Fibroblast of skin of abdomen (primary cell): ENCODE measurements at regions not wholly inside any gene's neighbourhood (a gene's known extent, or its start where the extent isn't known, plus 50 kb on each side); places are given as distances from the start of the nearest gene placed in this dataset.

Experiments
- DNase-seq: peaks from one replicate; pipeline ENCODE4 v3.0.0-alpha.2; 2013

- DNase-seq = no peak
These were observed 351.0 kb downstream of the ANKRD7 start for GRCh38 chr7:118575393-118575948.

DNA sequence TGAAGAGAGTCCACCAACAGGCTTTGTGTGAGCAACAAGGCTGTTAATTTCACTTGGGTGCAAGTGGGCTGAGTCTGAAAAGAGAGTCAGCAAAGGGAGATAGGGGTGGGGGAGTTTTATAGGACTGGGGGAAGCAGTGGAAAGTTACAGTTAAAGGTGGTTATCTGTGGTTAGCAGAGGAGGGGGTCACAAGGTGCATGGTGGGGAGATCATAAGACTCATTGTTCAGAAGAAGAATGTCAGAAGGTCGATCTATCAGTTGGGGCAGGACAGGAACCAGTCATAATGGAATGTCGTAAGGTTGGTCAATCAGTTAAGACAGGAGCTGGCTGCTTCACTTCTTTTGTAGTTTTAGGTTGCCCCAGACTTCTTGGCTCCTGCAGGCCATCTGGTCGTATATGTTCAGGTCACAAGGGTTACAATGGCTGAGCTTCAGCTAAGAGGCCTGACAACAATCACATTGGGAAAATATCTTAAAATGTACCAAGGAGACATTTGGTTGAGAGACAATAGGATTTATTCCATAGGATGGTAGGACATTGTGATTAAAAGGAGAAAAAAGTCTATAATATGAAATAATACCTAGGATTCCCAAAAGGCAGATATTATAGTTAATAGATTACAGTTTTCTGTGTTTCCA is 356.4 kb downstream of the ANKRD7 start:
- DNase-seq = no peak

GRCh38 chr7:118583641-118584040 is 359.1 kb downstream of the ANKRD7 start:
- no peak for DNase-seq

DNA sequence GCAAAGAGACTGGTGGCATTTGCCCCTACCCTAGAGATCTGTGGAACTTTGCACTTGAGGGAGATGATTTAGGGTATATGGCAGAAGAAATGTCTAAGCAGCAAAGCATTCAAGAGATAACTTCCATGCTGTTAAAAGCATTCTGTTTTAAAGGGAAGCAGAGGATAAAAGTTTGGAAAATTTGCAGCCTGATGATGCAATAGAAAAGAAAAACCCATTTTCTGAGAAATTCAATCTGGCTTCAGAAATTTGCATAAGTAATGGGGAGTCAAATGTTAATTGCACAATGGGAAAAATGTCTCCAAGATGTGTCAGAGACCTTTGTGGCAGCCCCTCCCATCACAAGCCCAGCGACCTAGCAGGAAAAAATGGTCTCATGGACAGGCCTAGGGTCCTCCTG is 361.7 kb downstream of the ANKRD7 start:
- no peak for DNase-seq

- DNase-seq = no peak
These were observed 365.6 kb downstream of the ANKRD7 start for GRCh38 chr7:118590107-118590506.

- DNase-seq = no peak
These were observed 377.6 kb downstream of the ANKRD7 start for GRCh38 chr7:118602090-118602489.

DNA sequence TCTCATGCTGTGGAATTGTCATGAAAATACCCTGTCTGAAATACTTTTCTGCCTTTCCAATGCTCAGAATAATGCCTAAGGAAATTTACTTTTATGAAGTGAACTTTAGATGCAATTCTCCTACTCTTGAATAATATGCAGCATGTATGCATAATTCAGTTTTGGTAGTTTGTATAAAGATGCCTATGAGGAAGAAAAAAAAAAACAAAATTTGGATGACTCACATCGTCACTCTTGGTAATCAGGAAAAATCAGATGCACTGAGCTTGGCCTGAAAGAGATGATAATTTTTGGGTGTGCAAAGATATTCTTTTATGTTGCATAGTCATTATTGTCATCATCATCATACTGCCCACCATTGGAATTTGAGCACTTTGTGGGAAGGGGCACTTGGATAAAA is 382.1 kb downstream of the ANKRD7 start:
- DNase-seq = no peak

DNA sequence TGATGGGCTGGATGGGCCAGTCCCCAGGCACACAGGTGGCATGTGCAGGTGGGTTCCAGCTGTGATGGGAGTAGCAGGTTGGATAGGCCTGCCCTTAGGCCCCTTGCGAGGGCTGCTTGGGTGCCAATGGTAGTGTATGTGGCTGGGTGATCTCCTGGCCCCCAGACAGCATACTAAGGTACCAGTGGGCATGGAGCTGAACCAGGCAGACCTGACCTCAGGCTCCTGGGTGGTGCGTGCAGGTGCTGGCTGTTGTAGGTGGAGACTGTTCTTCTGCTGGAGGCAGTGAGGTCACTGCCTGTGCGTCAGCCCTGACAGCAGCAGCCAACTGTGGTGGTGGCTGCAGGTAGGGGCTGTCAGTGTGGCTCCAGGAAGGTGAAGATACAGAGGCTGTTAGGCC is 384.7 kb downstream of the ANKRD7 start:
- no peak for DNase-seq

- DNase-seq = no peak
These were observed 391.2 kb downstream of the ANKRD7 start for GRCh38 chr7:118615681-118616080.

DNA sequence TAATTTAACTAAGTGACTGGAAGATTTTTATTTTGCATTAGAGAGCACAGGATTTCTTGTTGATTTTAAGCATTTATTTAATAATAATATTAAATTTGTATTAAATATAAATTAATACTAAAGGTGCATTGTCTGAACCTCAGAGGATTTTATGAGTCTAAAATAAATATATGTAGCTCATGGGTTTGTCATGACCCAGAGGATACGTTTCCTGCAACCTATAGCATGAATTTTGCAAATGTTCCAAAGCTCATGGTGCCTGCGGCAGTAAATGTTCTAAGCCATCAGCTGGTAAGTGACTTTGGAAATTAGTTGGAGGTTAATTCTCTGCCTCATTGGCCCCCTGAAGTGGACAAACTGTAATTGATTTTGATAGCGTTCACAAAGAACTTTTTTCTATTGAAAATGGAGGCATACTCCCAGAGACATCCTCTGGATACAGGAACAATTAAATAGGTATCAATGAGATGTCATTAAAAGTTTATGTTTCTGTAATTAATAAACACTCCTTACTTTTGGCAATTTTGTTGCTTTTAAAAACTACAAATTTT is 397.4 kb downstream of the ANKRD7 start:
- no peak for DNase-seq

- DNase-seq = no peak
These were observed 402.2 kb downstream of the ANKRD7 start for GRCh38 chr7:118626739-118627138.

DNA sequence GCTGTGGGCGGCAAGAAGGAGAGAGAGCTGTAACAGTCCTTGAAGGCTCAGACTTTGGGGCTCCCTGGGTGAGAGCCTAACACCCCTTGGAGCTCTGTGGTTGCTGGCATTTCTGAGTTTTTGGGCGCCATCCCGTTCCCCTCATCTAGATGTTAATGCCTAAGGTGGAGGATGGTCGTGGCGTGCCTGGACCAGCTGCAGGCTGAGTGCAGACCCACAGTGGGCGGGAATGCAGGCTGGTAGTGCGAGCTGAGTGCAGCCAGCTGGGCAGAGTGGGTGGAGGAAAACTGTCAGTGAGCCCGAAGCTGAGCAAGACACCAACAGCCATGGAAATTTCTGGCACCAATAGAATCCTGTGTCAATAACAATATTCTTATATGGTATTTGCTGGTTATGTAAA is 403.0 kb downstream of the ANKRD7 start:
- no peak for DNase-seq

DNA sequence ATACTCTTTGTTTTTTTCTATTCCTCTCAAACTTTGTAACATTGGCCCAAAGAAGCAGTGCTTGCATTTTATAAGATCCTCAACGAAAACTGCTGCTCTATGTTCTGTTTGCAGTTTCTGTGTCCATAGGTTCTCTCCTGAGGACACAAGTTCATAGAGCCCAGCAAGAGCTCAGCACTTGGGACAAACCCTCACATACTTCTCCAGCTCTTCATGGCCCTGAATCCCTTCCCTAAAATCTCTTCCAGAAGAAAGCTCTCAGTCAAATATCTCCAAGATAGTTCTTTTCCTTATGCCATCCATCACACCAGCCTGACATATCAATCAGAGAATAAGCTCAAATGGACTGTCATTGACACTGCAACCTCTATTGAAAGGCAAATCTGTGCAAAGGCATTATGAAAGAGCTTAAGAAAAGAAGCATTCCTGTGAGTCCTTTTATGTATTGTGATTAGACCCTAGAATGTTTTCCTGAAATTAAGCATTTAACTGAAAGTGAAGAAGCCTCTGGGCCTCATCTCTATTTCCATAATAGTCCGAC is 405.5 kb downstream of the ANKRD7 start:
- no peak for DNase-seq

DNA sequence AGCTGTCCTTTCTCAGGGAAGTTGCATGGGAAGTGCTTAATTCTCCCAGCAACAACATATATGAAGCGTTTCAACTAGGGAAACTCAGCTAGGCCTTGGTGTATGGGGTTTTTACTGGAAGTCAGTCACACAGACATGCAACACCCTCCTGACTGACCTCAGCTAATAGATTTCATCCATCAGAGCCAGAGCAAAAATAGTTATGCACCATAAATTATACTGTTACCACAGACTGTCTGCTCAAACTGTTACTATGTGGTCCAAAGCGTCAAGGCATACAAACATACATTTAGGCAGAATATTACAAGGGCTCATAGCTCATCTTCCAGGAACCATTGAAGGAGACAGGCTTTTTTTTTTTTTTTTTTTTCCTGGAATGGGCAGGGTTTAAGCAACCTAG is 417.9 kb downstream of the ANKRD7 start:
- no peak for DNase-seq

- DNase-seq = no peak
These were observed 419.8 kb downstream of the ANKRD7 start for GRCh38 chr7:118644346-118644745.

GRCh38 chr7:118648002-118648401 is 423.5 kb downstream of the ANKRD7 start:
- no peak for DNase-seq

DNA sequence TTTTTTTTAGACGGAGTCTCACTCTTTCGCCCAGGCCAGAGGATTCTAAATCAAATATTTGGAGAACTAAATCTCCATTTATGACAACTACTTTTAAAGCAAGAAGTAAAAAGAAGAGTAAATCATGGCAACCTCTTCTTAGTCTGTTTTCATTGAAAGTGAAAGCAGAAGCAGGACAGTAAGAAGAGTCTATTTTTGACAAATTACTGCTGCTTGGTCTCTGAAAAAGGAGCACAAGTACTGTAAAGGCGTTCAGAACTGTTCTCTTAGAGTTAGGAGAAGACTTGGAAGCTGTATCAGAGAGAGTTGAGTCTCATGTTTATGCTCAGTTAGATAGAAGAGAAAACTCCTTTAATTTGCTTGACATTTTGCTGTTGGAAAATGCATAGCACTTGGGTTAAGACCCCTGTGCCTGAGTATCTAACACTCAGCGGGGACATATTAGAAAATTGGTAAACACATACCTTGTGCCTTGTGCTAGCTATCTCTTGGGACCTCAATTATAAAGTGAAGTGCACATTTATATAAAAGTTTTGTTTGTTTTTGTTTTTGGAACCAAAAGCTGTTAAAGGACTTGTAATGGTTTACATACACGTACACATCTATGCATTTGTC is 433.0 kb downstream of the ANKRD7 start:
- DNase-seq = no peak

- DNase-seq = no peak
These were observed 437.8 kb downstream of the ANKRD7 start for GRCh38 chr7:118662266-118662665.

DNA sequence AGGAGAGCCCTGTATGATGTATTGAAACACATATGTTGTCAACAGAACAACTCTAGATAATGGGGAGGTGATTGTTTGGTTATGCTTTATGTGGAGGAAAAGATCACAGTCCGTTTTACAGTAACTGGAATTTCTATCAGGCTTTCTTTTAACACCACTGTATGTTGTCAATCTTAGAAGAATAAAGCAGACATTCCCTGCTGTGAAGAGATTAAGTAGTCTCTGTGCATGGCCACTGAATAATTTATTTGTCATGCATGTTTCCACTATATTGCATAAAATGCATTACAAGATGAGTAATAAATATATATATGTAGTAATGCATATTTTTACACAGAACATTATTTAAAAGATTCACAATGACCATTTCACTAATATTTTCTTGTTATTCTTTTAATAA is 440.0 kb downstream of the ANKRD7 start:
- no peak for DNase-seq

GRCh38 chr7:118671149-118671548 is 446.6 kb downstream of the ANKRD7 start:
- no peak for DNase-seq

GRCh38 chr7:118684796-118685195 is 460.3 kb downstream of the ANKRD7 start:
- no peak for DNase-seq

DNA sequence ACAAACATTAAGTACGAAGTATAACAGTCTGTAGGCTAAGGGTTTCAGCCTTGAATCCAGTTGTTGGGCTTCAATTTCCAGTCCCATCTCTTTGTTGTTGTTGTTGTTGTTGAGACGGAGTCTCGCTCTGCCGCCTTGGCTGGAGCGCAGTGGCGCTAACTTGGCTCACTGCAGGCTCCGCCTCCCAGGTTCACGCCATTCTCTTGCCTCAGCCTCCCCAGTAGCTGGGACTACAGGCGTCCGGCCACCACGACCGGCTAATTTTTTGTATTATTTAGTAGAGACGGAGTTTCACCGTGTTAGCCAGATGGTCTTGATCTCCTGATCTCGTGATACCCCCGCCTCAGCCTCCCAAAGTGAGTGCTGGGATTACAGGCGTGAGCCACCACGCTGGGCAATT is 464.9 kb downstream of the ANKRD7 start:
- no peak for DNase-seq

- DNase-seq = no peak
These were observed 472.4 kb downstream of the ANKRD7 start for GRCh38 chr7:118696879-118697278.

- no peak for DNase-seq
These were observed 474.7 kb downstream of the ANKRD7 start for GRCh38 chr7:118699222-118699621.
